ENCODE measurements at regions not wholly inside any gene's neighbourhood (a gene's known extent, or its start where the extent isn't known, plus 50 kb on each side); places are given as distances from the start of the nearest gene placed in this dataset.

- TF ChIP-seq EZH2phosphoT487 (IDR thresholded peaks at IDR 0.05; ENCODE audit: low read depth) (no peak), CTCF (IDR thresholded peaks at IDR 0.05; ENCODE audit: low read depth, low read length) (no peak)
Measured at GRCh38 chr7:42692621-42693020, 219.2 kb downstream of the C7orf25 start.
